ENCODE measurements at regions not wholly inside any gene's neighbourhood (a gene's known extent, or its start where the extent isn't known, plus 50 kb on each side); places are given as distances from the start of the nearest gene placed in this dataset.

- Histone ChIP-seq H2AFZ (ENCODE audit: low read depth) (no peak overlapping the region), H3F3A (replicated peaks; ENCODE audit: insufficient read depth) (no peaks in the 10 kb centered on the region), H3K9ac (no peak overlapping the region), H3K27ac (ENCODE audit: low read depth in 2 of 2, low read length in 1 of 2) (no peak overlapping the region), H3K9me2 (no peaks in the 10 kb centered on the region), H3K4me2 (no peak overlapping the region), H3K79me2 (ENCODE audit: insufficient read depth) (no peaks in the 10 kb centered on the region), H3K36me3 (replicated peaks in 1 of 2; ENCODE audit: control insufficient read depth in 1 of 2, insufficient read depth in 2 of 2, low read length in 1 of 2) (no peaks in the 10 kb centered on the region), H4K20me1 (ENCODE audit: insufficient read depth) (no peaks in the 10 kb centered on the region), H3K4me3 (ENCODE audit: low read depth in 2 of 2, low read length in 1 of 2) (no peak overlapping the region), H3K9me3 (no peaks in the 10 kb centered on the region), H3K4me1 (ENCODE audit: control insufficient read depth in 1 of 2, insufficient read depth in 2 of 2, low read depth in 1 of 2, low read length in 1 of 2) (no peaks in the 10 kb centered on the region; a peak in 1 of 4 replicates), H3K27me3 (ENCODE audit: insufficient read depth) (no peaks in the 10 kb centered on the region)
- ChIA-PET CTCF (interaction anchor here (0.9 to 5.5 kb wide), 6 partner anchors 10 to 467 kb away, joined by 3 to 85 read pairs (median 9); no protein-coding TSS in a partner anchor), POLR2A (no interaction called here)
- DNase-seq = no peak
- 74% methylated on average over 2 of the region's 2 CpGs for WGBS (ENCODE audit: low lambda C conversion rate)
- TF ChIP-seq RFX5 (IDR thresholded peaks at IDR 0.05; ENCODE audit: low read length) (no peak), RAD21 (IDR thresholded peaks at IDR 0.05; ENCODE audit: low read length) (no peak), EP300 (IDR thresholded peaks at IDR 0.05; ENCODE audit: borderline replicate concordance in 1 of 2, low read depth in 1 of 2, low read length in 1 of 2) (no peak), GABPA (IDR thresholded peaks at IDR 0.05; ENCODE audit: low read depth) (no peak), POLR2AphosphoS5 (IDR thresholded peaks at IDR 0.05; ENCODE audit: low read depth, low read length) (no peak), FOXJ3 (CRISPR knock-in tag; IDR thresholded peaks at IDR 0.05) (no peak), CTCF (IDR thresholded peaks at IDR 0.05) (no peak)
Measured at GRCh38 chr3:107273771-107274170, 103.5 kb upstream of the CCDC54 start.

GRCh38 chr3:107275511-107275910, 101.7 kb upstream of the CCDC54 start:
- Histone ChIP-seq H3K4me1 (ENCODE audit: control insufficient read depth in 1 of 2, insufficient read depth in 2 of 2, low read depth in 1 of 2, low read length in 1 of 2) (no peaks in the 10 kb centered on the region; a peak in 1 of 4 replicates), H3K27me3 (ENCODE audit: insufficient read depth) (no peaks in the 10 kb centered on the region), H3K9ac (no peak overlapping the region), H3K9me2 (no peaks in the 10 kb centered on the region), H3K4me2 (no peak overlapping the region), H3F3A (replicated peaks; ENCODE audit: insufficient read depth) (no peaks in the 10 kb centered on the region), H3K9me3 (no peaks in the 10 kb centered on the region), H4K20me1 (ENCODE audit: insufficient read depth) (no peaks in the 10 kb centered on the region), H2AFZ (ENCODE audit: low read depth) (no peak overlapping the region), H3K27ac (ENCODE audit: low read depth in 2 of 2, low read length in 1 of 2) (no peak overlapping the region), H3K4me3 (ENCODE audit: low read depth in 2 of 2, low read length in 1 of 2) (no peak overlapping the region), H3K36me3 (replicated peaks in 1 of 2; ENCODE audit: control insufficient read depth in 1 of 2, insufficient read depth in 2 of 2, low read length in 1 of 2) (no peaks in the 10 kb centered on the region), H3K79me2 (ENCODE audit: insufficient read depth) (no peaks in the 10 kb centered on the region)
- no peak for DNase-seq
- WGBS (ENCODE audit: low lambda C conversion rate) = 72% methylated on average over 2 of the region's 2 CpGs
- ChIA-PET CTCF (interaction anchor here (1.0 to 5.5 kb wide), 4 partner anchors 20 to 268 kb away, joined by 4 to 85 read pairs (median 29); no protein-coding TSS in a partner anchor), POLR2A (no interaction called here)
- TF ChIP-seq MXI1 (IDR thresholded peaks at IDR 0.05; ENCODE audit: low read depth, low read length) (no peak), MEF2A (IDR thresholded peaks at IDR 0.05; ENCODE audit: borderline replicate concordance, low read depth) (no peak), EZH2phosphoT487 (IDR thresholded peaks at IDR 0.05; ENCODE audit: borderline replicate concordance, low read depth) (no peak), TEAD4 (IDR thresholded peaks at IDR 0.05; ENCODE audit: borderline replicate concordance, insufficient read depth) (no peak), ZBTB33 (IDR thresholded peaks at IDR 0.05; ENCODE audit: borderline replicate concordance, low read depth) (no peak), TAF1 (IDR thresholded peaks at IDR 0.05; ENCODE audit: borderline replicate concordance, low read depth, low read length) (no peak), RFX5 (IDR thresholded peaks at IDR 0.05; ENCODE audit: low read length) (no peak), MAX (IDR thresholded peaks at IDR 0.05; ENCODE audit: low read depth) (no peak), CTCF (IDR thresholded peaks at IDR 0.05) (no peak), NRF1 (IDR thresholded peaks at IDR 0.05; ENCODE audit: low read depth, low read length) (no peak), PBX3 (IDR thresholded peaks at IDR 0.05) (no peak)

All from SK-N-SH (cell line).